Tibial artery (tissue), 4 donors: ENCODE measurements at regions not wholly inside any gene's neighbourhood (a gene's known extent, or its start where the extent isn't known, plus 50 kb on each side); places are given as distances from the start of the nearest gene placed in this dataset.

Experiments used
- DNase-seq, 2 donors: peaks; one replicate each; pipeline ENCODE4 v3.0.0-alpha.2; 2019
- H3K27ac ChIP-seq, 2 donors: fragments of 200-600 bp; sonication (generic) in 1 of 2; 1 replicate in 1 of 2; 2 replicates in 1 of 2; pipeline ENCODE4 v1.5.1; 2018 to 2019; ENCODE audit warnings: mild to moderate bottlenecking in 1 of 2
- H3K27me3 ChIP-seq, 2 donors: fragments of 200-600 bp; sonication (generic) in 1 of 2; one replicate each; pipeline versions ENCODE4 v1.5.1 to v1.6.0; 2016 to 2019
- H3K36me3 ChIP-seq, 3 donors: fragments of 200-600 bp; sonication (generic) in 2 of 3; one replicate each; pipeline ENCODE4 v1.5.1; 2016 to 2019; ENCODE audit warnings: mild to moderate bottlenecking in 2 of 3
- H3K4me1 ChIP-seq, 4 donors: fragments of 200-600 bp; sonication (generic) in 2 of 4; 1 replicate in 3 of 4; 2 replicates in 1 of 4; pipeline ENCODE4 v1.5.1; 2016 to 2019
- H3K4me3 ChIP-seq, 2 donors: fragments of 200-600 bp; sonication (generic) in 1 of 2; 1 replicate in 1 of 2; 2 replicates in 1 of 2; pipeline ENCODE4 v1.5.1; 2018 to 2019; ENCODE audit warnings: mild to moderate bottlenecking in 2 of 2
- H3K9me3 ChIP-seq, 3 donors: fragments of 200-600 bp; sonication (generic) in 1 of 3; one replicate each; pipeline ENCODE4 v1.5.1; 2016 to 2019
- intact Hi-C: fragments of 100-400 bp; cut with DNase I; formaldehyde crosslinking; loops from one replicate; pipeline ENCODE4 v1.15.0; 2023; ENCODE audit warnings: low total_unique reads
- TF ChIP-seq, protein P1 (sequence below), 2 experiments: fragments of 200-600 bp in 1 of 2; fragments of 450-650 bp in 1 of 2; IDR thresholded peaks; one replicate each; pipeline ENCODE4 v1.5.1; 2017 to 2019; ENCODE audit warnings: antibody characterized with exemption in 2 of 2, mild to moderate bottlenecking in 1 of 2, moderate library complexity in 1 of 2

DNA sequence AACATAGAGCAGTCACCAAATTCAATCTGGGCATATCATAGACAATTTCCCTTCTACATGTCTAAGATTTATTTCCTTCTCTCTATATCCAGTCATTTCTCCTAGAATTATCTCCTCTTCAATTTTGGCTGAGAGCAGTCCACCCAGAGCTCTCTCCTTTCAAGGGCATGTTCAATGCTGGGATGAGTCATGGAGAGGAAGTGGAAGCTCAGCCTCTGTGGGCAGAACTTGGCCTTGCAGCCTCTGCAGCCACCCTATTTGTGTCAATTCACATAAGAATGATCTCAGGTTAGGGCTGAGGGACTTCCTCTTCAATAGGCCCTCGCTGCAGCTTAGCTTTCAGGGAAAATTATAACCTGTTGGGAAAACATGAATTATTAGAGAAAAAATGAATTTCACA, 560.8 kb downstream of the POM121L12 start:
- intact Hi-C loops: no loop called here
- Histone ChIP-seq H3K36me3 (no peaks in the 10 kb centered on the region), H3K4me1 (peaks cover 0 to 9% (median 4%) of the 10 kb centered on the region in 4 donors), H3K9me3 (no peaks in the 10 kb centered on the region), H3K4me3 (no peak overlapping the region), H3K27ac (no peak overlapping the region), H3K27me3 (no peaks in the 10 kb centered on the region)
- TF ChIP-seq, protein P1, sequence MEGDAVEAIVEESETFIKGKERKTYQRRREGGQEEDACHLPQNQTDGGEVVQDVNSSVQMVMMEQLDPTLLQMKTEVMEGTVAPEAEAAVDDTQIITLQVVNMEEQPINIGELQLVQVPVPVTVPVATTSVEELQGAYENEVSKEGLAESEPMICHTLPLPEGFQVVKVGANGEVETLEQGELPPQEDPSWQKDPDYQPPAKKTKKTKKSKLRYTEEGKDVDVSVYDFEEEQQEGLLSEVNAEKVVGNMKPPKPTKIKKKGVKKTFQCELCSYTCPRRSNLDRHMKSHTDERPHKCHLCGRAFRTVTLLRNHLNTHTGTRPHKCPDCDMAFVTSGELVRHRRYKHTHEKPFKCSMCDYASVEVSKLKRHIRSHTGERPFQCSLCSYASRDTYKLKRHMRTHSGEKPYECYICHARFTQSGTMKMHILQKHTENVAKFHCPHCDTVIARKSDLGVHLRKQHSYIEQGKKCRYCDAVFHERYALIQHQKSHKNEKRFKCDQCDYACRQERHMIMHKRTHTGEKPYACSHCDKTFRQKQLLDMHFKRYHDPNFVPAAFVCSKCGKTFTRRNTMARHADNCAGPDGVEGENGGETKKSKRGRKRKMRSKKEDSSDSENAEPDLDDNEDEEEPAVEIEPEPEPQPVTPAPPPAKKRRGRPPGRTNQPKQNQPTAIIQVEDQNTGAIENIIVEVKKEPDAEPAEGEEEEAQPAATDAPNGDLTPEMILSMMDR (IDR thresholded peaks at IDR 0.05): peak in 1 of 2 experiments; percentile 16
- DNase-seq: no peak

- intact Hi-C loops: no loop called here
Observed at GRCh38 chr7:53600296-53600695, 564.9 kb downstream of the POM121L12 start.

GRCh38 chr7:53602817-53603418, 567.5 kb downstream of the POM121L12 start:
- Histone ChIP-seq H3K36me3 (no peaks in the 10 kb centered on the region), H3K27me3 (no peaks in the 10 kb centered on the region), H3K27ac (no peak overlapping the region), H3K4me3 (no peak overlapping the region), H3K4me1 (peaks cover 0 to 10% (median 5%) of the 10 kb centered on the region in 4 donors), H3K9me3 (no peaks in the 10 kb centered on the region)
- TF ChIP-seq, protein P1 (IDR thresholded peaks at IDR 0.05): no peak
- intact Hi-C loops: no loop called here
- DNase-seq: no peak

More at GRCh38 chr7:53600296-53600695, 564.9 kb downstream of the POM121L12 start:
- H3K4me3 ChIP-seq: no peak overlapping the region
- no peak overlapping the region for H3K27ac ChIP-seq
- no peaks in the 10 kb centered on the region for H3K36me3 ChIP-seq
- H3K9me3 ChIP-seq: no peaks in the 10 kb centered on the region
- peaks cover 0 to 18% (median 9%) of the 10 kb centered on the region in 4 donors for H3K4me1 ChIP-seq
- H3K27me3 ChIP-seq: no peaks in the 10 kb centered on the region
- DNase-seq: no peak
- TF ChIP-seq, protein P1 (IDR thresholded peaks at IDR 0.05): no peak

- intact Hi-C loops: no loop called here
- TF ChIP-seq, protein P1 (IDR thresholded peaks at IDR 0.05): no peak
- H3K27me3 ChIP-seq: no peaks in the 10 kb centered on the region
- no peak for DNase-seq
- H3K36me3 ChIP-seq: no peaks in the 10 kb centered on the region
- no peaks in the 10 kb centered on the region for H3K9me3 ChIP-seq
- no peak overlapping the region for H3K4me3 ChIP-seq
- H3K27ac ChIP-seq: no peak overlapping the region
- peaks cover 0 to 10% (median 5%) of the 10 kb centered on the region in 4 donors for H3K4me1 ChIP-seq
Observed at GRCh38 chr7:53603461-53603860, 568.0 kb downstream of the POM121L12 start.

DNA sequence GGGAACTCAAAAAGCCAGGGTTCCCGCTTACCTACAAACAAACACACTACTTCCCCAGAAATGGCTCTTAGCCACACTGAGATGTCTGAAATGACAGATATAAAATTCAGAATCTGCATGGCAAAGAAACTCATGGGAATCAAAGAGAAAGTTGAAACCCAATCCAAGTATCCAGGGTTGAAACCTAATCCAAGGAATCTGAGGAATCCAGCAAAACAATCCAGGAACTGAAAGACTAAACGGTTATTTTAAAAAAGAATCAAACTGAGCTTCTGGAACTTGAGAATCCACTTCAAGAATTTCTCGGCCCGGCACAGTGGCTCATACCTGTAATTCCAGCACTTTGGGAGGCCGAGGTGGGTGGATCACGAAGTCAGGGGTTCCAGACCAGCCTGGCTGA, 568.8 kb downstream of the POM121L12 start:
- H3K36me3 ChIP-seq: no peaks in the 10 kb centered on the region
- no peaks in the 10 kb centered on the region for H3K27me3 ChIP-seq
- no peak overlapping the region for H3K27ac ChIP-seq
- intact Hi-C loops: no loop called here
- peaks cover 0 to 10% (median 5%) of the 10 kb centered on the region in 4 donors for H3K4me1 ChIP-seq
- TF ChIP-seq, protein P1 (IDR thresholded peaks at IDR 0.05): no peak
- H3K4me3 ChIP-seq: no peak overlapping the region
- no peaks in the 10 kb centered on the region for H3K9me3 ChIP-seq
- DNase-seq: no peak
